HepG2 (cell line): ENCODE measurements at regions not wholly inside any gene's neighbourhood (a gene's known extent, or its start where the extent isn't known, plus 50 kb on each side); places are given as distances from the start of the nearest gene placed in this dataset.

Source experiments
- HNF4A ChIP-seq: sonication (generic); formaldehyde crosslinking; IDR thresholded peaks from 2 replicates; pipeline ENCODE4 v1.4.0; 2020; ENCODE audit warnings: missing genetic modification reagents
- IRF2 ChIP-seq: IDR thresholded peaks from 2 replicates; pipeline ENCODE4 v1.6.1; 2018; ENCODE audit warnings: missing genetic modification reagents, missing compliant biosample characterization
- KDM4B ChIP-seq: sonication (generic); formaldehyde crosslinking; IDR thresholded peaks from 2 replicates; pipeline ENCODE4 v1.4.0; 2020; ENCODE audit warnings: missing genetic modification reagents
- MED8 ChIP-seq: sonication (generic); formaldehyde crosslinking; IDR thresholded peaks from 2 replicates; pipeline ENCODE4 v1.8.1; 2023; ENCODE audit warnings: mild to moderate bottlenecking, missing genetic modification reagents; ENCODE audit not compliant: insufficient replicate concordance
- POLR2AphosphoS5 ChIP-seq: IDR thresholded peaks from 2 replicates; pipeline ENCODE4 v1.6.1; 2012; ENCODE audit warnings: low read depth, low read length
- ZNF619 ChIP-seq: sonication (generic); formaldehyde crosslinking; IDR thresholded peaks from 2 replicates; pipeline ENCODE4 v1.4.0; 2020; ENCODE audit warnings: mild to moderate bottlenecking, missing genetic modification reagents
- TF ChIP-seq, protein P1 (sequence below): sonication (generic); formaldehyde crosslinking; IDR thresholded peaks from 2 replicates; pipeline ENCODE4 v1.5.0; 2020; ENCODE audit warnings: mild to moderate bottlenecking, missing genetic modification reagents, moderate library complexity
- TF ChIP-seq, protein P2 (sequence below): sonication (generic); formaldehyde crosslinking; IDR thresholded peaks from 2 replicates; pipeline ENCODE4; 2020; ENCODE audit warnings: missing genetic modification reagents, mild to moderate bottlenecking, borderline replicate concordance
- TF ChIP-seq, protein P3 (sequence below): sonication (generic); formaldehyde crosslinking; conservative IDR thresholded peaks from 2 replicates; pipeline ENCODE4 v1.8.0; 2022; ENCODE audit warnings: mild to moderate bottlenecking, moderate library complexity, missing genetic modification reagents
- TF ChIP-seq, protein P4 (sequence below), 2 experiments: sonication (generic) in 1 of 2; formaldehyde crosslinking in 1 of 2; IDR thresholded peaks; 2 replicates each; pipeline versions ENCODE4 v1.4.0 to v1.6.1; 2018 to 2020; ENCODE audit warnings: missing genetic modification reagents in 2 of 2, borderline replicate concordance in 1 of 2, low read depth in 1 of 2, mild to moderate bottlenecking in 1 of 2, missing biosample characterization in 1 of 2
- TF ChIP-seq, protein P5 (sequence below): IDR thresholded peaks from 2 replicates; pipeline ENCODE4 v1.6.1; 2012; ENCODE audit warnings: inconsistent platforms

DNA sequence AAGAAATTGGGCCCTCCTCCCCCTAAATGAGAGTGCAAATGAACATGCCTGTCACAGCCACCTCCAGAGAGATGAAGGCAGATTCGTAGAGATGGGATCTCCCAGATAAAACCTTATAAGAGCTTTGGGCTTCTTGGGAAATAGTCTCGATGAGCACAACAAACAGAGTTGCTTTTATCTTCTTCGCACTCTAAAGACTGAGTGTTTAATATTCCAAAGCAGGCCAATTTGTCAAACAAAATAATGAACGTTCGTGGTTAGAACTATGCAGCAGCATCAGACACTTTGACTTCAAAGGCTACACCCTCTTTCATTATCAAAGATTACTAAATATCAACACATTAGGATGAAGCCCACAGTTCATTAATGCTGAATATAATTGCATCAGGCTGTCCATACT lies 256.2 kb downstream of the SKIDA1 start:
- TF ChIP-seq, protein P1, sequence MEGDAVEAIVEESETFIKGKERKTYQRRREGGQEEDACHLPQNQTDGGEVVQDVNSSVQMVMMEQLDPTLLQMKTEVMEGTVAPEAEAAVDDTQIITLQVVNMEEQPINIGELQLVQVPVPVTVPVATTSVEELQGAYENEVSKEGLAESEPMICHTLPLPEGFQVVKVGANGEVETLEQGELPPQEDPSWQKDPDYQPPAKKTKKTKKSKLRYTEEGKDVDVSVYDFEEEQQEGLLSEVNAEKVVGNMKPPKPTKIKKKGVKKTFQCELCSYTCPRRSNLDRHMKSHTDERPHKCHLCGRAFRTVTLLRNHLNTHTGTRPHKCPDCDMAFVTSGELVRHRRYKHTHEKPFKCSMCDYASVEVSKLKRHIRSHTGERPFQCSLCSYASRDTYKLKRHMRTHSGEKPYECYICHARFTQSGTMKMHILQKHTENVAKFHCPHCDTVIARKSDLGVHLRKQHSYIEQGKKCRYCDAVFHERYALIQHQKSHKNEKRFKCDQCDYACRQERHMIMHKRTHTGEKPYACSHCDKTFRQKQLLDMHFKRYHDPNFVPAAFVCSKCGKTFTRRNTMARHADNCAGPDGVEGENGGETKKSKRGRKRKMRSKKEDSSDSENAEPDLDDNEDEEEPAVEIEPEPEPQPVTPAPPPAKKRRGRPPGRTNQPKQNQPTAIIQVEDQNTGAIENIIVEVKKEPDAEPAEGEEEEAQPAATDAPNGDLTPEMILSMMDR (CRISPR knock-in tag) = no peak
- TF ChIP-seq, protein P2, sequence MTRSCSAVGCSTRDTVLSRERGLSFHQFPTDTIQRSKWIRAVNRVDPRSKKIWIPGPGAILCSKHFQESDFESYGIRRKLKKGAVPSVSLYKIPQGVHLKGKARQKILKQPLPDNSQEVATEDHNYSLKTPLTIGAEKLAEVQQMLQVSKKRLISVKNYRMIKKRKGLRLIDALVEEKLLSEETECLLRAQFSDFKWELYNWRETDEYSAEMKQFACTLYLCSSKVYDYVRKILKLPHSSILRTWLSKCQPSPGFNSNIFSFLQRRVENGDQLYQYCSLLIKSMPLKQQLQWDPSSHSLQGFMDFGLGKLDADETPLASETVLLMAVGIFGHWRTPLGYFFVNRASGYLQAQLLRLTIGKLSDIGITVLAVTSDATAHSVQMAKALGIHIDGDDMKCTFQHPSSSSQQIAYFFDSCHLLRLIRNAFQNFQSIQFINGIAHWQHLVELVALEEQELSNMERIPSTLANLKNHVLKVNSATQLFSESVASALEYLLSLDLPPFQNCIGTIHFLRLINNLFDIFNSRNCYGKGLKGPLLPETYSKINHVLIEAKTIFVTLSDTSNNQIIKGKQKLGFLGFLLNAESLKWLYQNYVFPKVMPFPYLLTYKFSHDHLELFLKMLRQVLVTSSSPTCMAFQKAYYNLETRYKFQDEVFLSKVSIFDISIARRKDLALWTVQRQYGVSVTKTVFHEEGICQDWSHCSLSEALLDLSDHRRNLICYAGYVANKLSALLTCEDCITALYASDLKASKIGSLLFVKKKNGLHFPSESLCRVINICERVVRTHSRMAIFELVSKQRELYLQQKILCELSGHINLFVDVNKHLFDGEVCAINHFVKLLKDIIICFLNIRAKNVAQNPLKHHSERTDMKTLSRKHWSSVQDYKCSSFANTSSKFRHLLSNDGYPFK (CRISPR knock-in tag) = no peak
- no peak for TF ChIP-seq HNF4A
- TF ChIP-seq KDM4B = no peak
- TF ChIP-seq IRF2 = no peak
- no peak for TF ChIP-seq ZNF619 (CRISPR knock-in tag)
- TF ChIP-seq MED8 = no peak
- TF ChIP-seq, protein P3, sequence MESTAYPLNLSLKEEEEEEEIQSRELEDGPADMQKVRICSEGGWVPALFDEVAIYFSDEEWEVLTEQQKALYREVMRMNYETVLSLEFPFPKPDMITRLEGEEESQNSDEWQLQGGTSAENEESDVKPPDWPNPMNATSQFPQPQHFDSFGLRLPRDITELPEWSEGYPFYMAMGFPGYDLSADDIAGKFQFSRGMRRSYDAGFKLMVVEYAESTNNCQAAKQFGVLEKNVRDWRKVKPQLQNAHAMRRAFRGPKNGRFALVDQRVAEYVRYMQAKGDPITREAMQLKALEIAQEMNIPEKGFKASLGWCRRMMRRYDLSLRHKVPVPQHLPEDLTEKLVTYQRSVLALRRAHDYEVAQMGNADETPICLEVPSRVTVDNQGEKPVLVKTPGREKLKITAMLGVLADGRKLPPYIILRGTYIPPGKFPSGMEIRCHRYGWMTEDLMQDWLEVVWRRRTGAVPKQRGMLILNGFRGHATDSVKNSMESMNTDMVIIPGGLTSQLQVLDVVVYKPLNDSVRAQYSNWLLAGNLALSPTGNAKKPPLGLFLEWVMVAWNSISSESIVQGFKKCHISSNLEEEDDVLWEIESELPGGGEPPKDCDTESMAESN (CRISPR knock-in tag) = no peak
- TF ChIP-seq, protein P4, sequence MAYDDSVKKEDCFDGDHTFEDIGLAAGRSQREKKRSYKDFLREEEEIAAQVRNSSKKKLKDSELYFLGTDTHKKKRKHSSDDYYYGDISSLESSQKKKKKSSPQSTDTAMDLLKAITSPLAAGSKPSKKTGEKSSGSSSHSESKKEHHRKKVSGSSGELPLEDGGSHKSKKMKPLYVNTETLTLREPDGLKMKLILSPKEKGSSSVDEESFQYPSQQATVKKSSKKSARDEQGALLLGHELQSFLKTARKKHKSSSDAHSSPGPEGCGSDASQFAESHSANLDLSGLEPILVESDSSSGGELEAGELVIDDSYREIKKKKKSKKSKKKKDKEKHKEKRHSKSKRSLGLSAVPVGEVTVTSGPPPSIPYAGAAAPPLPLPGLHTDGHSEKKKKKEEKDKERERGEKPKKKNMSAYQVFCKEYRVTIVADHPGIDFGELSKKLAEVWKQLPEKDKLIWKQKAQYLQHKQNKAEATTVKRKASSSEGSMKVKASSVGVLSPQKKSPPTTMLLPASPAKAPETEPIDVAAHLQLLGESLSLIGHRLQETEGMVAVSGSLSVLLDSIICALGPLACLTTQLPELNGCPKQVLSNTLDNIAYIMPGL (CRISPR knock-in tag; IDR thresholded peaks at IDR 0.05; ENCODE audit: borderline replicate concordance in 1 of 2, low read depth in 1 of 2) = no peak
- no peak for TF ChIP-seq POLR2AphosphoS5
- TF ChIP-seq, protein P5, sequence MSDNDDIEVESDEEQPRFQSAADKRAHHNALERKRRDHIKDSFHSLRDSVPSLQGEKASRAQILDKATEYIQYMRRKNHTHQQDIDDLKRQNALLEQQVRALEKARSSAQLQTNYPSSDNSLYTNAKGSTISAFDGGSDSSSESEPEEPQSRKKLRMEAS = no peak
